ENCODE measurements at regions not wholly inside any gene's neighbourhood (a gene's known extent, or its start where the extent isn't known, plus 50 kb on each side); places are given as distances from the start of the nearest gene placed in this dataset.

DNA sequence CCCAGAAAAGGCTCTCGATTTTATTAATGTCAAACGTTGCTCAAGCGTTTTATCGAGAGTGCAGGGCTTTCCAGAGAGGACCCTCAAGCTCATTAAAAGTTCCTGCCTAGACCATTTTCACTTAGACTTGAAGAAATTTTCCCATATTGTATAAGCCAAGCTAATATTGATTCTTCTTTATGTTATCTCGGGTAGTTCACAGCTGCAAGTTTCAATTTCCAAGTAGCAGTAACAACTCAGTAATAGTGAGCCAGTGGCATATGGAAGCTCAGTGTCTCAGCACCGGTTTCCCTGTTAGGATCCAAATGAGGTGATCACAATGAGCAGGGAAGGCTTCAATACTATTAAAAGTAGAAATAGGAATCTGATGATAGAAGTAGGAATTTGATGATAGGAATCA is 274.5 kb downstream of the TMX3 start:
- H3K9me3 Mint-ChIP-seq: peaks cover 0 to 5% (median 3%) of the 10 kb centered on the region in 8 donors
- ChIA-PET CTCF (ENCODE audit: partially characterized antibody) (no interaction called here), POLR2A (ENCODE audit: partially characterized antibody) (no interaction called here)
- intact Hi-C loops (cut with micrococcal nuclease): no loop called here
- no peaks in the 10 kb centered on the region for H3K4me1 ChIP-seq (ENCODE audit: insufficient read depth, low read length)
- DNase-seq: no peak
- no peak overlapping the region for H3K4me3 ChIP-seq (ENCODE audit: low read length in 2 of 2)
- no peak overlapping the region for H3K27ac ChIP-seq (ENCODE audit: low read depth, low read length)
- no peak overlapping the region for H3K4me3 Mint-ChIP-seq
- no peaks in the 10 kb centered on the region for H3K9me3 ChIP-seq (ENCODE audit: control insufficient read depth in 1 of 2, low read length in 2 of 2)
- no peaks in the 10 kb centered on the region for H3K36me3 Mint-ChIP-seq
- H3K27me3 ChIP-seq (ENCODE audit: insufficient read depth, low read length): no peaks in the 10 kb centered on the region
- H3K4me1 Mint-ChIP-seq: peaks cover 0 to 6% (median 4%) of the 10 kb centered on the region in 4 donors
- H3K27ac Mint-ChIP-seq: no peak overlapping the region
- H3K36me3 ChIP-seq (ENCODE audit: insufficient read depth, low read length): no peaks in the 10 kb centered on the region
- no peaks in the 10 kb centered on the region for H3K27me3 Mint-ChIP-seq

DNA sequence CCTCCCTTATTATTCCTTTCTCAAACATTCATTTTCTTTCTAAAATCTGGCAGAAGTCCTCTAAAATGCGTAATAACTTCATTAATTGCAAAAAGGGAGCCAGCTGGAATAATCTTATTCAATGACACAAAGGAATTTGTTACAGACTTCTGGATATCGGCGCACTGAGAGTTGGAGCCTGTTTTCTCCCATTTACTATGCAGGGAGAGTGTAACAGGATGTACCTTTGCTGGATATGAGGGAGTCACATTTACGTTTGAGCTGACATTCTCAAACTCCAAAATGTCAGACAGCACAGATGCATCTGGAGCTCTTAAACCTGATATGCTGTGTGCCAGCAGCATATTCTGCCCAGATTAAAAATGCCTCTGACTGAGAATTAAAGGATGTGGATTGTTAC is 275.3 kb downstream of the TMX3 start:
- H3K27me3 ChIP-seq (ENCODE audit: insufficient read depth, low read length): no peaks in the 10 kb centered on the region
- no peaks in the 10 kb centered on the region for H3K36me3 ChIP-seq (ENCODE audit: insufficient read depth, low read length)
- H3K4me3 ChIP-seq (ENCODE audit: low read length in 2 of 2): no peak overlapping the region
- no peak overlapping the region for H3K27ac ChIP-seq (ENCODE audit: low read depth, low read length)
- no peak for DNase-seq
- Mint-ChIP-seq H3K9me3 (peaks cover 0 to 5% (median 3%) of the 10 kb centered on the region in 8 donors), H3K36me3 (no peaks in the 10 kb centered on the region), H3K4me1 (peaks cover 0 to 6% (median 4%) of the 10 kb centered on the region in 4 donors), H3K4me3 (no peak overlapping the region), H3K27ac (no peak overlapping the region), H3K27me3 (no peaks in the 10 kb centered on the region)
- no peaks in the 10 kb centered on the region for H3K9me3 ChIP-seq (ENCODE audit: control insufficient read depth in 1 of 2, low read length in 2 of 2)
- intact Hi-C loops (cut with micrococcal nuclease): no loop called here
- no peaks in the 10 kb centered on the region for H3K4me1 ChIP-seq (ENCODE audit: insufficient read depth, low read length)
- ChIA-PET POLR2A (ENCODE audit: partially characterized antibody) (no interaction called here), CTCF (ENCODE audit: partially characterized antibody) (no interaction called here)

DNA sequence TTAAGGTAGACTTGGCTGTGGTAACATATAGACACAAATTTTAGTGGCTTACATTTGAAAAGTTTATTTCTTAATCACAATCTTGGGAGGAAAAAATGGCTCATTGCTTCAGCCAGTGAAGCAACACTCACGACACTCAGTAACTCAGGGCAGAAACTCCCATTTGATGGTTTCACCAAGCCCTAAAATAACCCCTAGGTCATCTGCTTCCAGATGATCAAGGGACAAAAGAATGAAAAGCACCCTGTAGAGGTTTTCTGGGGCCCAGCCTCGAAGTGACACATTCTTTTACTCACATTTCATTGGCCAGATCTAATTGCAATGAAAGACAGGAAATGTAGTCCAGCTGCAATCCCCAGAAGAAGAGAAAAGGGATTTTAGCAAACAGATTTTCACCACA is 275.9 kb downstream of the TMX3 start:
- Histone ChIP-seq H3K27ac (ENCODE audit: low read depth, low read length) (no peak overlapping the region), H3K9me3 (ENCODE audit: control insufficient read depth in 1 of 2, low read length in 2 of 2) (no peaks in the 10 kb centered on the region), H3K36me3 (ENCODE audit: insufficient read depth, low read length) (no peaks in the 10 kb centered on the region), H3K27me3 (ENCODE audit: insufficient read depth, low read length) (no peaks in the 10 kb centered on the region), H3K4me1 (ENCODE audit: insufficient read depth, low read length) (no peaks in the 10 kb centered on the region), H3K4me3 (ENCODE audit: low read length in 2 of 2) (no peak overlapping the region)
- DNase-seq: no peak
- Mint-ChIP-seq H3K9me3 (peaks cover 0 to 5% (median 3%) of the 10 kb centered on the region in 8 donors), H3K27me3 (no peaks in the 10 kb centered on the region), H3K4me1 (peaks cover 0 to 6% (median 4%) of the 10 kb centered on the region in 4 donors), H3K4me3 (no peak overlapping the region), H3K27ac (no peak overlapping the region), H3K36me3 (no peaks in the 10 kb centered on the region)
- intact Hi-C loops (cut with micrococcal nuclease): no loop called here
- CTCF ChIA-PET (ENCODE audit: partially characterized antibody): no interaction called here
- POLR2A ChIA-PET (ENCODE audit: partially characterized antibody): no interaction called here

DNA sequence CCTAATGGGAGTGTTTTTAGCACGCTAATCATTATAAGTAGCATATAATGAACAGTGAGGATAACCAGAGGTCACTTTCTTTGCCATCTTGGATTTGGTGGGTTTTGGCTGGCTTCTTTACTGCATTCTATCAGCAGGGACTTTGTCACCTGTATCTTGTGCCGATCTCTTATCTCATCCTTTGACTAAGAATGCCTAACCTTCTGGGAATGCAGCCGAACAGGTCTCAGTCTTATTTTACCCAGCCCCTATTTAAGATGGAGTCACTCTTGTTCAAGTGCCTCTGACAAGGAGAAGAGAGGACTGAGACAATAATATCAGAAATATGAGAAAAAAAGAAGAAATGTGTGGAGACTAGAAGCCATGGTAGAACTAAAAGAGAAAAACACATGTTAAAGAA is 276.4 kb downstream of the TMX3 start:
- no peak overlapping the region for H3K4me3 Mint-ChIP-seq
- CTCF ChIA-PET (ENCODE audit: partially characterized antibody): no interaction called here
- no peaks in the 10 kb centered on the region for H3K27me3 Mint-ChIP-seq
- peaks cover 0 to 5% (median 3%) of the 10 kb centered on the region in 8 donors for H3K9me3 Mint-ChIP-seq
- Histone ChIP-seq H3K36me3 (ENCODE audit: insufficient read depth, low read length) (no peaks in the 10 kb centered on the region), H3K27ac (ENCODE audit: low read depth, low read length) (no peak overlapping the region), H3K9me3 (ENCODE audit: control insufficient read depth in 1 of 2, low read length in 2 of 2) (no peaks in the 10 kb centered on the region), H3K4me3 (ENCODE audit: low read length in 2 of 2) (no peak overlapping the region), H3K27me3 (ENCODE audit: insufficient read depth, low read length) (no peaks in the 10 kb centered on the region), H3K4me1 (ENCODE audit: insufficient read depth, low read length) (no peaks in the 10 kb centered on the region)
- no peak overlapping the region for H3K27ac Mint-ChIP-seq
- POLR2A ChIA-PET (ENCODE audit: partially characterized antibody): no interaction called here
- peaks cover 0 to 6% (median 4%) of the 10 kb centered on the region in 4 donors for H3K4me1 Mint-ChIP-seq
- H3K36me3 Mint-ChIP-seq: no peaks in the 10 kb centered on the region
- intact Hi-C loops (cut with micrococcal nuclease): no loop called here
- no peak for DNase-seq

DNA sequence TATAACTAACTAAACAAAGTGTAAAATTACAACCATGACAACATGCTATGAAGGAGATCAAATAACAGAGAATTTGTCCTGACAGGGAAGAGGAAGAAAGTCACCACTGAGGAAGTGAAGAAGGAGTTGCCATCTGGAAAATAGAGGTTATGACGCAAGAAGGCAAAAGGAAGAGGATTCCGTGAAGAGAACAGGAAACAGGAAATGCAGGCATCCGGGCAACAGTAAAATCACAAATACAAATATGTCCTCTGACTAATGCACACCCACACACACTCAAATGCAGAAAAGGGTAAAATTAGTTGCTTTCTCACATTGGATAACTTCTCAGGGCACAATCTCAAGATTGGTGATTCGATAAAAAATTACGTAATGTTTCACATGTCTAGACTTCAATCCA is 278.4 kb downstream of the TMX3 start:
- H3K4me3 ChIP-seq (ENCODE audit: low read length in 2 of 2): no peak overlapping the region
- H3K27ac ChIP-seq (ENCODE audit: low read depth, low read length): no peak overlapping the region
- intact Hi-C loops (cut with micrococcal nuclease): no loop called here
- H3K27ac Mint-ChIP-seq: no peak overlapping the region
- H3K9me3 Mint-ChIP-seq: peaks cover 0 to 5% (median 3%) of the 10 kb centered on the region in 8 donors
- ChIA-PET POLR2A (ENCODE audit: partially characterized antibody) (no interaction called here), CTCF (ENCODE audit: partially characterized antibody) (no interaction called here)
- no peaks in the 10 kb centered on the region for H3K36me3 ChIP-seq (ENCODE audit: insufficient read depth, low read length)
- H3K4me3 Mint-ChIP-seq: no peak overlapping the region
- peaks cover 0 to 6% (median 4%) of the 10 kb centered on the region in 4 donors for H3K4me1 Mint-ChIP-seq
- DNase-seq: no peak
- no peaks in the 10 kb centered on the region for H3K36me3 Mint-ChIP-seq
- H3K9me3 ChIP-seq (ENCODE audit: control insufficient read depth in 1 of 2, low read length in 2 of 2): no peaks in the 10 kb centered on the region
- H3K27me3 Mint-ChIP-seq: no peaks in the 10 kb centered on the region
- no peaks in the 10 kb centered on the region for H3K27me3 ChIP-seq (ENCODE audit: insufficient read depth, low read length)
- no peaks in the 10 kb centered on the region for H3K4me1 ChIP-seq (ENCODE audit: insufficient read depth, low read length)

DNA sequence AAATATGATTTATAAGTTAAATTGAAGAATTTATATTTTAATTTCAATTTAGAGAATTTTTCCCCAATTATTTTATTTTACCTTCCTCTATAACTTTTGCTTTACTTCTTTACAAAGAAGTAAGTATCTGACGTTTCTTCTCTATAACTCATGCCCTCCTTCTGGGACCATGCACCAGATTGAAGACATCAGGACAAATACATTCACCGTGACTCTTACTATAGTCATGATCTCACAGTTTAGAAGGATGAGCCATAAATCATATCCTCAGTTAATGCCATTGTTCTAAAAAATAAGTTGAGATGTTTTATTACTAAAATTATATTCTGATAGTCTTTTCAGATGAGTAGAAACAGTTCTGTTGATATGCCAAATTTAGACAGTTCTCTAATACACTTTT is 279.3 kb downstream of the TMX3 start:
- Histone ChIP-seq H3K4me1 (ENCODE audit: insufficient read depth, low read length) (no peaks in the 10 kb centered on the region), H3K27me3 (ENCODE audit: insufficient read depth, low read length) (no peaks in the 10 kb centered on the region), H3K27ac (ENCODE audit: low read depth, low read length) (no peak overlapping the region), H3K9me3 (ENCODE audit: control insufficient read depth in 1 of 2, low read length in 2 of 2) (no peaks in the 10 kb centered on the region), H3K36me3 (ENCODE audit: insufficient read depth, low read length) (no peaks in the 10 kb centered on the region), H3K4me3 (ENCODE audit: low read length in 2 of 2) (no peak overlapping the region)
- no peak for DNase-seq
- Mint-ChIP-seq H3K27ac (no peak overlapping the region), H3K36me3 (no peaks in the 10 kb centered on the region), H3K4me3 (no peak overlapping the region), H3K27me3 (no peaks in the 10 kb centered on the region), H3K9me3 (peaks cover 0 to 5% (median 3%) of the 10 kb centered on the region in 8 donors), H3K4me1 (peaks cover 0 to 6% (median 4%) of the 10 kb centered on the region in 4 donors)
- POLR2A ChIA-PET (ENCODE audit: partially characterized antibody): no interaction called here
- intact Hi-C loops (cut with micrococcal nuclease): no loop called here
- CTCF ChIA-PET (ENCODE audit: partially characterized antibody): no interaction called here

DNA sequence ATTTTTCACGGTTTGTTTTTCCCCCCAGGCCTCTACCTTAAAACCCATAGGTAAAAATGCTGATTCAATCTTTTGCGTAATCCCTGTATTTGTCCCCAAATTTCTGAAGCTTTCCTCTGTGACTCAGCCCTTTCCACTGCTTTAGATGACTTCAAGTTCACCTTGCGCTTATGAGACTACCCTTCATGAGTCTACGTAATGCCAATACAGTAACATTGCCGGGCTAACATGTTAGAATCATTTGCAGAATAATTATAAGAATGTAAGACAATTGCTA is 283.0 kb downstream of the TMX3 start:
- no peak for DNase-seq
- Histone ChIP-seq H3K4me1 (ENCODE audit: insufficient read depth, low read length) (no peaks in the 10 kb centered on the region), H3K27ac (ENCODE audit: low read depth, low read length) (no peak overlapping the region), H3K4me3 (ENCODE audit: low read length in 2 of 2) (no peak overlapping the region), H3K9me3 (ENCODE audit: control insufficient read depth in 1 of 2, low read length in 2 of 2) (no peaks in the 10 kb centered on the region), H3K36me3 (ENCODE audit: insufficient read depth, low read length) (no peaks in the 10 kb centered on the region), H3K27me3 (ENCODE audit: insufficient read depth, low read length) (no peaks in the 10 kb centered on the region)
- Mint-ChIP-seq H3K27me3 (peaks cover 0 to 3% of the 10 kb centered on the region in 2 donors), H3K27ac (no peak overlapping the region), H3K9me3 (peaks cover 0 to 2% (median 0%) of the 10 kb centered on the region in 8 donors), H3K36me3 (no peaks in the 10 kb centered on the region), H3K4me1 (peaks cover 0 to 6% (median 4%) of the 10 kb centered on the region in 4 donors), H3K4me3 (no peak overlapping the region)
- CTCF ChIA-PET (ENCODE audit: partially characterized antibody): no interaction called here
- intact Hi-C loops (cut with micrococcal nuclease): no loop called here
- POLR2A ChIA-PET (ENCODE audit: partially characterized antibody): no interaction called here

All from CD4-positive, alpha-beta memory T cell (primary cell).